K562 (cell line): ENCODE measurements at regions not wholly inside any gene's neighbourhood (a gene's known extent, or its start where the extent isn't known, plus 50 kb on each side); places are given as distances from the start of the nearest gene placed in this dataset.

Source experiments
- ATAC-seq: fragments of 200-7000 bp; cut with Tn5 transposase; 3 replicates; pipeline ENCODE4 v1.9.1; 2020; ENCODE audit warnings: moderate library complexity
- BruUV-seq: library from RNA; stranded (reverse); fragments of 400-500 nt; replicated peaks from 2 replicates; lab custom pipeline; 2021; lab: Mats Ljungman, UMichigan
- CTCF ChIA-PET: fragments of 300-600 bp; formaldehyde crosslinking; extraction: SDS; loops from one replicate; lab custom pipeline; 2021; ENCODE audit warnings: low intra/inter-chr PET ratio; lab: Yijun Ruan, JAX
- POLR2A ChIA-PET: fragments of 300-600, 350-650 bp; sonication (Branson Sonifier 250); formaldehyde crosslinking; extraction: SDS; loops from one replicate; lab custom pipeline; 2021; ENCODE audit warnings: antibody characterized with exemption, inconsistent platforms; lab: Yijun Ruan, JAX
- DNase-seq, 4 experiments: peaks; one replicate each; pipeline versions ENCODE4 v3.0.0 to v3.0.0-alpha.2; 2011 to 2018; ENCODE audit warnings: low spot score in 3 of 4, mixed read lengths in 3 of 4; ENCODE audit errors: extremely low read depth in 1 of 4
- FAIRE-seq: peaks from 2 replicates; lab custom pipeline; 2011; peaks lifted over from hg19 to GRCh38; lab: Jason Lieb, UNC
- H2AFZ ChIP-seq: 2 replicates; pipeline ENCODE4 v1.6.0; 2011; ENCODE audit warnings: low read depth, low read length, control low read depth, inconsistent platforms
- H3K27ac ChIP-seq: fragments of 200-600 bp; 3 replicates; pipeline ENCODE4 v1.8.0; 2011; ENCODE audit warnings: low read depth, mild to moderate bottlenecking, control low read depth, inconsistent platforms, low read length, moderate library complexity, mixed read lengths; ENCODE audit errors: extremely low read depth
- H3K27me3 ChIP-seq, 2 experiments: fragments of 300-600 bp in 1 of 2; 2 replicates in 1 of 2; 3 replicates in 1 of 2; pipeline versions ENCODE4 v1.6.0 to v1.8.0; 2011; ENCODE audit warnings: inconsistent platforms in 2 of 2, low read length in 2 of 2, mild to moderate bottlenecking in 1 of 2, mixed read lengths in 1 of 2, moderate library complexity in 1 of 2; ENCODE audit not compliant: control insufficient read depth in 2 of 2, insufficient read depth in 2 of 2
- H3K36me3 ChIP-seq: fragments of 300-600 bp; 3 replicates; pipeline ENCODE4 v1.8.0; 2011; ENCODE audit warnings: mild to moderate bottlenecking, low read length, inconsistent platforms; ENCODE audit not compliant: control insufficient read depth, insufficient read depth
- H3K4me1 ChIP-seq, 2 experiments: fragments of 200-600 bp in 1 of 2; replicated peaks in 1 of 2; 2 replicates in 1 of 2; 3 replicates in 1 of 2; pipeline versions ENCODE4 v1.5.1 to v1.8.0; 2011; ENCODE audit warnings: inconsistent platforms in 2 of 2, low read length in 2 of 2, mild to moderate bottlenecking in 1 of 2, mixed read lengths in 1 of 2, moderate library complexity in 1 of 2; ENCODE audit not compliant: control insufficient read depth in 2 of 2, insufficient read depth in 2 of 2
- H3K4me2 ChIP-seq: 2 replicates; pipeline ENCODE4 v1.6.1; 2011; ENCODE audit warnings: low read length, control low read depth, inconsistent platforms, mixed read lengths; ENCODE audit not compliant: insufficient read depth
- H3K4me3 ChIP-seq: fragments of 200-600 bp; sonication (generic), shearing (Covaris generic); 2 replicates; pipeline ENCODE4 v1.5.1; 2016; ENCODE audit warnings: control low read depth, inconsistent platforms
- H3K79me2 ChIP-seq: fragments of 200-600 bp; 3 replicates; pipeline ENCODE4 v1.8.0; 2011; ENCODE audit warnings: low read length, inconsistent platforms; ENCODE audit not compliant: control insufficient read depth, insufficient read depth
- H3K9ac ChIP-seq, 2 experiments: 2 replicates each; pipeline versions ENCODE4 v1.6.0 to v1.6.1; 2011; ENCODE audit warnings: low read depth in 2 of 2, low read length in 2 of 2, control low read depth in 1 of 2, inconsistent platforms in 1 of 2, mild to moderate bottlenecking in 1 of 2, mixed read lengths in 1 of 2; ENCODE audit not compliant: insufficient read depth in 1 of 2
- H3K9me1 ChIP-seq: one replicate; pipeline ENCODE4 v1.6.0; 2011; ENCODE audit warnings: inconsistent platforms, mild to moderate bottlenecking, low read length, moderate library complexity; ENCODE audit not compliant: control insufficient read depth, insufficient read depth
- H3K9me3 ChIP-seq: replicated peaks from 2 replicates; pipeline ENCODE4 v1.5.1; 2011; ENCODE audit warnings: low read depth, low read length, inconsistent platforms; ENCODE audit not compliant: control insufficient read depth, insufficient read depth
- H4K20me1 ChIP-seq: replicated peaks from 2 replicates; pipeline ENCODE4 v1.6.1; 2011; ENCODE audit warnings: low read length, inconsistent platforms, mixed read lengths; ENCODE audit not compliant: control insufficient read depth, insufficient read depth
- ADNP ChIP-seq: fragments of 200-800 bp; sonication (Bioruptor generic); IDR thresholded peaks from 2 replicates; pipeline ENCODE4 v1.6.1; 2016; ENCODE audit warnings: missing genetic modification characterization, missing compliant biosample characterization
- BCL6 ChIP-seq: fragments of 250-450 bp; sonication (Bioruptor Pico); IDR thresholded peaks from 2 replicates; pipeline ENCODE4 v1.4.0; 2020
- BRCA1 ChIP-seq, 2 experiments: fragments of 450-650 bp in 1 of 2; sonication (generic) in 1 of 2; formaldehyde crosslinking in 1 of 2; IDR thresholded peaks; 2 replicates each; pipeline versions ENCODE4 v1.5.0 to v1.6.1; 2017 to 2020; ENCODE audit warnings: mild to moderate bottlenecking in 1 of 2, missing genetic modification reagents in 1 of 2
- CC2D1A ChIP-seq: fragments of 450-650 bp; IDR thresholded peaks from 2 replicates; pipeline ENCODE4 v1.6.1; 2017; ENCODE audit warnings: mild to moderate bottlenecking
- HNRNPLL ChIP-seq: fragments of 200-400 bp; formaldehyde crosslinking; IDR thresholded peaks from 2 replicates; pipeline ENCODE4 v1.6.1; 2017; ENCODE audit warnings: low read length, low read depth, mild to moderate bottlenecking; ENCODE audit not compliant: poor library complexity, severe bottlenecking
- NBN ChIP-seq: fragments of 450-650 bp; IDR thresholded peaks from 2 replicates; pipeline ENCODE4 v1.6.1; 2016; ENCODE audit warnings: low read depth, mild to moderate bottlenecking
- RFX7 ChIP-seq: fragments of 250-450 bp; sonication (Bioruptor Pico); IDR thresholded peaks from 2 replicates; pipeline ENCODE4 v1.5.1; 2021; ENCODE audit warnings: mild to moderate bottlenecking
- RHOXF2B ChIP-seq: fragments of 250-450 bp; sonication (Bioruptor Pico); conservative IDR thresholded peaks from 2 replicates; pipeline ENCODE4 v1.5.1; 2021
- YBX1 ChIP-seq: fragments of 450-650 bp; IDR thresholded peaks from 2 replicates; pipeline ENCODE4 v1.7.1; 2016; ENCODE audit warnings: mild to moderate bottlenecking
- ZNF133 ChIP-seq: fragments of 250-450 bp; sonication (Bioruptor Pico); IDR thresholded peaks from 2 replicates; pipeline ENCODE4 v1.4.0; 2020; ENCODE audit warnings: mild to moderate bottlenecking
- ZNF778 ChIP-seq: fragments of 450-650 bp; formaldehyde crosslinking; IDR thresholded peaks from 2 replicates; pipeline ENCODE4 v1.4.0; 2020; ENCODE audit warnings: mild to moderate bottlenecking, moderate library complexity
- WGBS: fragments of 100-300 bp; shearing (Covaris generic); methylation state at CpG from one replicate; pipeline ENCODE4 v1.1.6; 2016; ENCODE audit warnings: low coverage, mixed read lengths; ENCODE audit not compliant: insufficient coverage; ENCODE audit errors: missing lambda C conversion rate; 5-methylcytosine and 5-hydroxymethylcytosine counted together
- in situ Hi-C: fragments of 300-500 bp; cut with MboI; formaldehyde crosslinking; loops from 4 replicates; pipeline ENCODE4 v1.15.0; 2018; ENCODE audit warnings: inconsistent platforms, mixed read lengths
- intact Hi-C: fragments of 100-400 bp; cut with micrococcal nuclease; formaldehyde crosslinking; loops from 2 replicates; pipeline ENCODE4 v1.14.2; 2022
- TF ChIP-seq, protein P1 (sequence below), 2 experiments: IDR thresholded peaks; 2 replicates each; pipeline ENCODE4 v1.6.1; 2012; ENCODE audit warnings: improper control_type of control experiment in 2 of 2, low read depth in 2 of 2, low read length in 2 of 2, borderline replicate concordance in 1 of 2
- TF ChIP-seq, protein P2 (sequence below): fragments of 450-650 bp; IDR thresholded peaks from 2 replicates; pipeline ENCODE4 v1.6.1; 2018; ENCODE audit not compliant: partially characterized antibody

DNA sequence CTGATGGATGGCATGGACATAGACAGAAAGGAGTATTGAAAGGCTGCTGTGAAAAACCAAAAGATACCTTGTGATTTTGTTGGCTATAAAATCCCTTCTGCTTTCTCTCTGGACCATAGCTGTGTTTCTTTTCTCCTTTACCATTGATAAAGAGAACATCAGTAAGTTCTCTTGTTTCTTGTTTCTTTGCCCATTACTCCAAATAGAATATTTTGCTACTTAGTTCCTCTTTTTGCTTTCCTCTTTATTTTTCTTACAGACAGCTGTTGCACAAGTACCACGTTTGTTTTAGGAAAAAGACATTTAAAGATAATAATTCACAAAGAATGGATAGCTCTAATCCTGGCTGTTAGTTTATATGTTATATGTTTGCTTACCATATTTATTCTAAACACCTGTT is 1129.2 kb downstream of the DTWD2 start:
- Histone ChIP-seq H3K36me3 (no peaks in the 10 kb centered on the region), H3K4me3 (no peak overlapping the region), H3K4me2 (no peak overlapping the region), H3K4me1 (no peaks in the 10 kb centered on the region), H4K20me1 (no peaks in the 10 kb centered on the region), H3K27ac (no peak overlapping the region), H3K9ac (no peak overlapping the region), H2AFZ (no peak overlapping the region), H3K9me3 (no peaks in the 10 kb centered on the region), H3K79me2 (no peaks in the 10 kb centered on the region), H3K9me1 (no peaks in the 10 kb centered on the region), H3K27me3 (no peaks in the 10 kb centered on the region)
- POLR2A ChIA-PET, result no interaction called here
- CTCF ChIA-PET, result no interaction called here
- no peak for DNase-seq
- intact Hi-C loops (no loop called here), in situ Hi-C loops (no loop called here)
- TF ChIP-seq ADNP (tag) (no peak), CC2D1A (no peak), ZNF778 (no peak), BCL6 (no peak), RFX7 (CRISPR knock-in tag) (no peak), YBX1 (no peak), BRCA1 (IDR thresholded peaks at IDR 0.05) (no peak), BRCA1 (CRISPR knock-in tag; IDR thresholded peaks at IDR 0.05) (no peak), ZNF133 (no peak)
- no peak for FAIRE-seq
- BruUV-seq, result no TSS peak
- WGBS, result 0% methylated on average over 1 of the region's 1 CpG
- ATAC-seq, result no peak

DNA sequence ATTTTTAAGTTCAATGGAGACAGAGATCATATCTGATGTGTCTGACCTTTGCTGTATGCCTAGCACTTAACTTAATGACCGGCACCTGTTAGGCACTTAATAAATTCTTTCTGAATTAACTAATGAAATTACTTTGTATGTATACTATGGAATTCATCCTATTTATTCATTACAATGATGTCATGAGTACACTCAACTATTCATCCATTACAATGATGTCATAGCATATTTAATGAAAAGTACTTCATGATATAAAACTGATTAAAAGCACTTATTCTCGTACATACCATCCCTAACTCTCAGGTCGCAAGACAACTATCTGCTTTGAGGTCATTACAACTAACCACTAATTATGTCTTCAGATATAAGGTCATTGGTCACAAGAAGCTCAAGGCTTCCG is 1131.6 kb downstream of the DTWD2 start:
- 1% methylated on average over 4 of the region's 4 CpGs for WGBS
- TF ChIP-seq NBN (no peak), RHOXF2B (CRISPR knock-in tag) (no peak), HNRNPLL (no peak)
- TF ChIP-seq, protein P1, sequence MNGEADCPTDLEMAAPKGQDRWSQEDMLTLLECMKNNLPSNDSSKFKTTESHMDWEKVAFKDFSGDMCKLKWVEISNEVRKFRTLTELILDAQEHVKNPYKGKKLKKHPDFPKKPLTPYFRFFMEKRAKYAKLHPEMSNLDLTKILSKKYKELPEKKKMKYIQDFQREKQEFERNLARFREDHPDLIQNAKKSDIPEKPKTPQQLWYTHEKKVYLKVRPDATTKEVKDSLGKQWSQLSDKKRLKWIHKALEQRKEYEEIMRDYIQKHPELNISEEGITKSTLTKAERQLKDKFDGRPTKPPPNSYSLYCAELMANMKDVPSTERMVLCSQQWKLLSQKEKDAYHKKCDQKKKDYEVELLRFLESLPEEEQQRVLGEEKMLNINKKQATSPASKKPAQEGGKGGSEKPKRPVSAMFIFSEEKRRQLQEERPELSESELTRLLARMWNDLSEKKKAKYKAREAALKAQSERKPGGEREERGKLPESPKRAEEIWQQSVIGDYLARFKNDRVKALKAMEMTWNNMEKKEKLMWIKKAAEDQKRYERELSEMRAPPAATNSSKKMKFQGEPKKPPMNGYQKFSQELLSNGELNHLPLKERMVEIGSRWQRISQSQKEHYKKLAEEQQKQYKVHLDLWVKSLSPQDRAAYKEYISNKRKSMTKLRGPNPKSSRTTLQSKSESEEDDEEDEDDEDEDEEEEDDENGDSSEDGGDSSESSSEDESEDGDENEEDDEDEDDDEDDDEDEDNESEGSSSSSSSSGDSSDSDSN (IDR thresholded peaks at IDR 0.05; ENCODE audit: borderline replicate concordance in 1 of 2, low read depth in 2 of 2, low read length in 2 of 2), result no peak
- TF ChIP-seq, protein P2, sequence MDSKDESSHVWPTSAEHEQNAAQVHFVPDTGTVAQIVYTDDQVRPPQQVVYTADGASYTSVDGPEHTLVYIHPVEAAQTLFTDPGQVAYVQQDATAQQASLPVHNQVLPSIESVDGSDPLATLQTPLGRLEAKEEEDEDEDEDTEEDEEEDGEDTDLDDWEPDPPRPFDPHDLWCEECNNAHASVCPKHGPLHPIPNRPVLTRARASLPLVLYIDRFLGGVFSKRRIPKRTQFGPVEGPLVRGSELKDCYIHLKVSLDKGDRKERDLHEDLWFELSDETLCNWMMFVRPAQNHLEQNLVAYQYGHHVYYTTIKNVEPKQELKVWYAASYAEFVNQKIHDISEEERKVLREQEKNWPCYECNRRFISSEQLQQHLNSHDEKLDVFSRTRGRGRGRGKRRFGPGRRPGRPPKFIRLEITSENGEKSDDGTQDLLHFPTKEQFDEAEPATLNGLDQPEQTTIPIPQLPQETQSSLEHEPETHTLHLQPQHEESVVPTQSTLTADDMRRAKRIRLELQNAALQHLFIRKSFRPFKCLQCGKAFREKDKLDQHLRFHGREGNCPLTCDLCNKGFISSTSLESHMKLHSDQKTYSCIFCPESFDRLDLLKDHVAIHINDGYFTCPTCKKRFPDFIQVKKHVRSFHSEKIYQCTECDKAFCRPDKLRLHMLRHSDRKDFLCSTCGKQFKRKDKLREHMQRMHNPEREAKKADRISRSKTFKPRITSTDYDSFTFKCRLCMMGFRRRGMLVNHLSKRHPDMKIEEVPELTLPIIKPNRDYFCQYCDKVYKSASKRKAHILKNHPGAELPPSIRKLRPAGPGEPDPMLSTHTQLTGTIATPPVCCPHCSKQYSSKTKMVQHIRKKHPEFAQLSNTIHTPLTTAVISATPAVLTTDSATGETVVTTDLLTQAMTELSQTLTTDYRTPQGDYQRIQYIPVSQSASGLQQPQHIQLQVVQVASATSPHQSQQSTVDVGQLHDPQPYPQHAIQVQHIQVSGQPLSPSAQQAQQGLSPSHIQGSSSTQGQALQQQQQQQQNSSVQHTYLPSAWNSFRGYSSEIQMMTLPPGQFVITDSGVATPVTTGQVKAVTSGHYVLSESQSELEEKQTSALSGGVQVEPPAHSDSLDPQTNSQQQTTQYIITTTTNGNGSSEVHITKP, result no peak

More for the DNA sequence above, 1131.6 kb downstream of the DTWD2 start:
- H3K9ac ChIP-seq, result no peak overlapping the region
- no peaks in the 10 kb centered on the region for H3K9me3 ChIP-seq
- H3K9me1 ChIP-seq, result no peaks in the 10 kb centered on the region
- intact Hi-C loops (no loop called here), in situ Hi-C loops (no loop called here)
- POLR2A ChIA-PET, result no interaction called here
- BruUV-seq, result no TSS peak
- FAIRE-seq (no peak), DNase-seq (no peak), ATAC-seq (no peak)
- no peak overlapping the region for H3K4me3 ChIP-seq
- no peaks in the 10 kb centered on the region for H3K27me3 ChIP-seq
- no peak overlapping the region for H2AFZ ChIP-seq
- no peaks in the 10 kb centered on the region for H4K20me1 ChIP-seq
- no peaks in the 10 kb centered on the region for H3K79me2 ChIP-seq
- H3K4me2 ChIP-seq, result no peak overlapping the region
- H3K36me3 ChIP-seq, result no peaks in the 10 kb centered on the region
- H3K27ac ChIP-seq, result no peak overlapping the region
- CTCF ChIA-PET, result no interaction called here
- H3K4me1 ChIP-seq, result no peaks in the 10 kb centered on the region
